ENCODE measurements at regions not wholly inside any gene's neighbourhood (a gene's known extent, or its start where the extent isn't known, plus 50 kb on each side); places are given as distances from the start of the nearest gene placed in this dataset.

GRCh38 chr1:96521994-96522760, 199.4 kb upstream of the PTBP2 start:
- Histone ChIP-seq H3K27ac (ENCODE audit: low read depth, low read length) (no peak overlapping the region), H4K20me1 (replicated peaks in 1 of 2; ENCODE audit: control insufficient read depth in 1 of 2, insufficient read depth in 2 of 2, low read length in 2 of 2) (no peaks in the 10 kb centered on the region), H3K27me3 (replicated peaks in 1 of 4; ENCODE audit: control insufficient read depth in 3 of 4, extremely low read depth in 1 of 4, insufficient read depth in 3 of 4, low read length in 3 of 4) (no peaks in the 10 kb centered on the region; a peak in 1 of 7 replicates), H3K79me2 (ENCODE audit: control insufficient read depth in 1 of 2, insufficient read depth in 2 of 2, low read length in 2 of 2) (no peaks in the 10 kb centered on the region), H4K5ac (ENCODE audit: insufficient read length, low read depth, low read length) (no peak overlapping the region), H3K56ac (replicated peaks; ENCODE audit: insufficient read length, low read depth, low read length) (no peak overlapping the region), H3K4me1 (replicated peaks in 1 of 4; ENCODE audit: control insufficient read depth in 3 of 4, insufficient read depth in 4 of 4, low read length in 3 of 4) (peaks cover 12 to 33% (median 21%) of the 10 kb centered on the region in 4 experiments; a peak in 6 of 7 replicates), H2BK15ac (ENCODE audit: low read length) (no peak overlapping the region), H2AFZ (ENCODE audit: low read length) (no peak overlapping the region), H3K23ac (ENCODE audit: insufficient read length) (no peak overlapping the region), H3K23me2 (ENCODE audit: low read depth, low read length) (no peaks in the 10 kb centered on the region; the same call in 1 of the 2 replicates), H3K9ac (replicated peaks in 1 of 4; ENCODE audit: extremely low read depth in 1 of 4, low read depth in 3 of 4, low read length in 3 of 4) (no peak overlapping the region), H2BK5ac (ENCODE audit: low read depth, low read length) (peak overlapping the region; percentile 15; the same call in 1 of the 2 replicates), H2BK20ac (ENCODE audit: low read length) (peak overlapping the region; percentile 92), H3K79me1 (ENCODE audit: low read depth, low read length) (no peaks in the 10 kb centered on the region), H3K4ac (replicated peaks; ENCODE audit: insufficient read length, low read depth, low read length) (no peak overlapping the region), H2BK120ac (replicated peaks; ENCODE audit: low read depth, low read length) (no peak overlapping the region), H3K14ac (ENCODE audit: insufficient read length) (no peak overlapping the region), H3K18ac (ENCODE audit: extremely low read depth, low read length) (no peak overlapping the region; the same call in 1 of the 2 replicates), H3K36me3 (ENCODE audit: control insufficient read depth in 2 of 4, insufficient read depth in 4 of 4, low read length in 3 of 4) (no peaks in the 10 kb centered on the region), H4K91ac (replicated peaks; ENCODE audit: insufficient read length, low read length) (peak overlapping the region; percentile 45), H3K9me3 (ENCODE audit: insufficient read depth in 2 of 2, low read depth in 1 of 2, low read length in 1 of 2) (no peaks in the 10 kb centered on the region), H3K4me2 (ENCODE audit: insufficient read depth in 1 of 2, low read depth in 2 of 2, low read length in 2 of 2) (peak overlapping the region; percentile 10 to 47; a peak in 2 of 4 replicates), H2AK5ac (ENCODE audit: low read depth, low read length) (no peak overlapping the region), H4K8ac (ENCODE audit: extremely low read depth, insufficient read depth, low read length) (no peak overlapping the region), H3K4me3 (ENCODE audit: extremely low read depth in 1 of 4, insufficient read depth in 2 of 4, low read depth in 3 of 4, low read length in 4 of 4) (peak overlapping the region in 1 of 4 experiments; percentile 6; a peak in 1 of 8 replicates), H2BK12ac (ENCODE audit: low read depth, low read length) (no peak overlapping the region; the same call in 1 of the 2 replicates)
- FAIRE-seq = no peak
- 38% methylated on average over 2 of the region's 2 CpGs; no CpG with 5 or more reads in 1 of the 2 experiments for WGBS, 2 experiments (ENCODE audit: extremely low coverage in 1 of 2, insufficient coverage in 1 of 2, insufficient read length in 1 of 2, insufficient replicate concordance in 2 of 2, low coverage in 1 of 2, low lambda C conversion rate in 2 of 2, missing lambda C conversion rate in 1 of 2)
- CTCF ChIA-PET (ENCODE audit: partially characterized antibody) = interaction anchor here (2.1 kb wide), 1 partner anchor 75 kb away, joined by 6 read pairs; no protein-coding TSS in a partner anchor
- POLR2A ChIA-PET (ENCODE audit: partially characterized antibody) = no interaction called here
- TF ChIP-seq ZNF274 (IDR thresholded peaks at IDR 0.05; ENCODE audit: borderline replicate concordance, extremely low read depth, low read length) (no peak), HDAC2 (IDR thresholded peaks at IDR 0.05; ENCODE audit: borderline replicate concordance in 1 of 2, low read depth in 2 of 2, low read length in 2 of 2) (0 out of 4 replicates have a peak, but pooled peaks of 1 of the 2 experiments have one; percentile 55), YY1 (IDR thresholded peaks at IDR 0.05; ENCODE audit: low read depth, low read length) (no peak), BRCA1 (IDR thresholded peaks at IDR 0.05; ENCODE audit: low read depth, low read length) (no peak), TEAD4 (IDR thresholded peaks at IDR 0.05; ENCODE audit: low read depth, low read length) (0 out of 2 replicates have a peak, but pooled peaks have one; percentile 13)
- no peak for DNase-seq (ENCODE audit: low read depth in 1 of 2, low spot score in 2 of 2)

Data from H1 (cell line).